Ectodermal cell (in vitro differentiated cells): ENCODE measurements at regions not wholly inside any gene's neighbourhood (a gene's known extent, or its start where the extent isn't known, plus 50 kb on each side); places are given as distances from the start of the nearest gene placed in this dataset.

Experiments used
- H3K27ac ChIP-seq: 2 replicates; pipeline ENCODE4 v1.7.0; 2013; ENCODE audit warnings: mild to moderate bottlenecking, low read depth, low read length; ENCODE audit not compliant: insufficient read depth, poor library complexity, severe bottlenecking
- H3K27me3 ChIP-seq: 2 replicates; pipeline ENCODE4 v1.7.0; 2013; ENCODE audit warnings: mild to moderate bottlenecking, low read length; ENCODE audit not compliant: insufficient read depth, control insufficient read depth, poor library complexity, severe bottlenecking
- H3K36me3 ChIP-seq: one replicate; pipeline ENCODE4 v1.7.0; 2013; ENCODE audit warnings: low read length; ENCODE audit not compliant: control insufficient read depth, insufficient read depth
- H3K4me1 ChIP-seq: one replicate; pipeline ENCODE4 v1.7.0; 2013; ENCODE audit warnings: low read length; ENCODE audit not compliant: control insufficient read depth, insufficient read depth
- H3K4me3 ChIP-seq: 2 replicates; pipeline ENCODE4 v1.7.0; 2013; ENCODE audit warnings: low read depth, low read length, control low read depth; ENCODE audit not compliant: insufficient read depth
- H3K9me3 ChIP-seq: 2 replicates; pipeline ENCODE4 v1.7.0; 2013; ENCODE audit warnings: mild to moderate bottlenecking, low read length, moderate library complexity; ENCODE audit not compliant: control insufficient read depth
- WGBS, 2 experiments: methylation state at CpG; one replicate each; pipeline ENCODE4 v1.1.7; 2013; ENCODE audit warnings: missing lambda C conversion rate in 2 of 2; 5-methylcytosine and 5-hydroxymethylcytosine counted together

DNA sequence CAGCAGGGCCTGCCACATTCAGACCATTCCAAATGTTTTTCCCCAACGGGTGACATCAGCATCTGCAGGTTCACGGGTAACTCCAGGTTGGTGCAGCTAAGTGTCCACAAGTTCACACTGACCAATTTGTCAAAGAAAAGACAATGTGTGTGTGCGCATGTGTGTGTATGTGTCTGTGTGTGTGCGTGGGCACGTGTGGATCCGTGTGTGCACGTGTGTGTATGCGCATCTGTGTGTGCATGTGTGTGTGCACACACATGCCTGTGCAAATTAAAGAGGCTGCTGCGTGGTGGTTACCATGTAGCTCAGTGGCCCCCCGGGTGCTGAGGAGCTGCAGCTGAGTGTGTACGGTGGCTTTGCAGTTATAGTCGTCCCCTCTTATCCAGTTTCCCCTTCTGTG is 187.4 kb downstream of the TMEM18 start:
- H3K27ac ChIP-seq: no peak overlapping the region
- no peak overlapping the region for H3K4me3 ChIP-seq
- WGBS, 2 experiments: 93 to 97% methylated on average over 11 to 12 of the region's 12 CpGs

DNA sequence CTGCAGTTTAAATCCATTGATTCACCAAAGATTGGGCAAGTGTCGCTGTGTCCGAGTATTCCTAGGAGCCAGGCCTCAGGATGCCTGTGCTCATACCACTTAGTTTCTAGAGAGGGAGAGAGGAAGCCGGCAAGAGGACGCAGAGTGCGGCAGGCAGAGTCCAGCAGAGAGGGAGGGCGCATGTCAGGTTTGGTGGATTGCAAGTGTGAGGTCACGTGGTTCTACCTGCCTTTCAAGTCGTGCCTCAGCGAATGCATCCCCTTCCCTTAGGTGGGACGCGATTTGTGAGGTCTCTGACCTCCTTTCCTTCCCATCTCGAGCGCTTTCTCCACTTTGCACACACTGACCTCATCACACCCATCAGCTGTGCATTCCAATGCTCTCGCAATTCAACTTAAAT is 188.1 kb downstream of the TMEM18 start:
- H3K4me1 ChIP-seq: no peaks in the 10 kb centered on the region
- WGBS, 2 experiments: 91 to 92% methylated on average over 14 of the region's 14 CpGs
- no peak overlapping the region for H3K27ac ChIP-seq
- no peaks in the 10 kb centered on the region for H3K36me3 ChIP-seq
- H3K27me3 ChIP-seq: no peaks in the 10 kb centered on the region
- no peak overlapping the region for H3K4me3 ChIP-seq
- no peaks in the 10 kb centered on the region for H3K9me3 ChIP-seq

More for the DNA sequence above, 187.4 kb downstream of the TMEM18 start:
- Histone ChIP-seq H3K9me3 (no peaks in the 10 kb centered on the region), H3K27me3 (no peaks in the 10 kb centered on the region), H3K36me3 (no peaks in the 10 kb centered on the region), H3K4me1 (no peaks in the 10 kb centered on the region)

DNA sequence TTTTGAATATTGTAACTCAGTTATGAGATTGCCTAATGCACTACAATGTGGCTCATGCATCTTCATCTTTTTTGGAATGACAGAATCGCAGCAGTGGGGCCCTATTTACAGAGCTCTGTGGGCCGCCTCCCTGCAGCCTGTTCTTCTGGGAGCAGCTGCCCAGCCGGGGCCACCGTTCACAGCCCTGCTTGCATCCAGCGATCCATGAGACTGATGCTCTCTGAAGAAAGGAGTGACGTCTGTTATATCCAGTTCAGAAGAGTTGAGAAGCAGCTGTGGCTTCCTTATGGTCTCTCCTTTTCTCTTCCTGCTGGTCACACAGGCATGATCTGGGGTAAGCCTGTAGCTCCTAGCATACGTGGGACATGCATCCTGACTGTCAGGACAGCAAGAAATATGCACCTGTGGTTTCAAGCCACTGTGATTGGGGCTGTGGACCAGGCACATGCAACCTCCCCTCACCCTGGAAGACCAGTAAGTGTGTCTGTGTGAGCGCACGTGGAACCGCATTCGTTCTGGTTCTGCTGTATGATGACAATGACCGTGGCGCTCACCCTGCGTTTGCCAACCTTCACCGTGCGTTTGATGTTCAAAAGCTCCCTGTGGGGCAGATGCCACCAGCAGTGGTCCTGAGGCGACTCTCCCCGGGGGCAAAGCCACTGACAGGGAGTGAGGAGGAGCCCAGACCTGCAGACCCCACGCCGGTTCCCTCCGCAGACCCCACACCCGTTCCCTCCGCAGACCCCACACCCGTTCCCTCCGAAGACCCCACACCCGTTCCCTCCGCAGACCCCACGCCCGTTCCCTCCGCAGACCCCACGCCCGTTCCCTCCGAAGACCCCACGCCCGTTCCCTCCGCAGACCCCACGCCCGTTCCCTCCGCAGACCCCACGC is 189.8 kb downstream of the TMEM18 start:
- Histone ChIP-seq H3K27me3 (no peaks in the 10 kb centered on the region), H3K4me3 (no peak overlapping the region), H3K27ac (no peak overlapping the region), H3K9me3 (no peaks in the 10 kb centered on the region), H3K4me1 (no peaks in the 10 kb centered on the region), H3K36me3 (no peaks in the 10 kb centered on the region)
- WGBS, 2 experiments: 91 to 94% methylated on average over 28 to 32 of the region's 40 CpGs

DNA sequence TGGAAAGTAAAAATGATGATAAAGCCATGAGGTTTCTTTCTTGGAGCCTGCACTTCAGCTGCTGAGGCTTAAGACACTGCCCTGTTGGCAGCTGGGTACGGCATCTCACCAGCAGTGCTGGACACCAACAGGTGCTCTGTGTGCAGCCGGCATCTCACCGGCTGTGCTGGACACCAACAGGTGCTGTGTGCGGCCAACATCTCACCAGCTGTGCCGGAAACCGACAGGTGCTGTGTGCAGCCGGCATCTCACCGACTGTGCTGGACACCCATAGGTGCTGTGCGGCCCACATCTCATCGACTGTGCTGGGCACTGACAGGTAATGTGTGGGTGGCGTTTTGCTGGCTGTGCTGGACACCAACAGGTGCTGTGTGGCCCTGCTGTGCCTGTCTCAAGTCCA is 190.8 kb downstream of the TMEM18 start:
- no peaks in the 10 kb centered on the region for H3K9me3 ChIP-seq
- H3K4me1 ChIP-seq: no peaks in the 10 kb centered on the region
- no peaks in the 10 kb centered on the region for H3K36me3 ChIP-seq
- H3K27me3 ChIP-seq: no peaks in the 10 kb centered on the region
- H3K27ac ChIP-seq: no peak overlapping the region
- no peak overlapping the region for H3K4me3 ChIP-seq
- 94 to 96% methylated on average over 11 of the region's 11 CpGs for WGBS, 2 experiments

DNA sequence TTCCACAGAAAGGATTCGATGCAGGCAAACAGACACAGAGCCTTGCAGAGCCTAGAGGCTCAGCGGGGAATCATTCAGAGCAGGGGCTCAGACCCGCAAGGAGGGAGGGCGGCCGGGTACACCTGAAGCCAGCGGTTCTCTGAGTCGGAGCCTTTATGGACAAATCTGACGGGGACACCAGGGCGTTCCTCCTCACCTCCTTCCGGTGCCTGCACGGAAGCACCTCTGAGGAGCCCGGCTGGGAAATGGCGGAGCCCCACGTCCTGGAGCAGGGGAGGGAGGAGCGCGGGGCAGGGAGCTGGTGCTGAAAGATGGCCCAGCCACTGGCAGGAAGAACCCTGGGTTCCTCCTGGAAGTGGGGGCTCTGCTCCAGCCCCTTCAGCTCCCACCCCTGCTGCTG is 193.5 kb upstream of the ALKAL2 start:
- no peaks in the 10 kb centered on the region for H3K27me3 ChIP-seq
- 82 to 89% methylated on average over 16 of the region's 16 CpGs for WGBS, 2 experiments
- H3K4me3 ChIP-seq: no peak overlapping the region
- H3K4me1 ChIP-seq: peaks cover 6% of the 10 kb centered on the region
- H3K9me3 ChIP-seq: no peaks in the 10 kb centered on the region
- no peaks in the 10 kb centered on the region for H3K36me3 ChIP-seq
- H3K27ac ChIP-seq: no peak overlapping the region

DNA sequence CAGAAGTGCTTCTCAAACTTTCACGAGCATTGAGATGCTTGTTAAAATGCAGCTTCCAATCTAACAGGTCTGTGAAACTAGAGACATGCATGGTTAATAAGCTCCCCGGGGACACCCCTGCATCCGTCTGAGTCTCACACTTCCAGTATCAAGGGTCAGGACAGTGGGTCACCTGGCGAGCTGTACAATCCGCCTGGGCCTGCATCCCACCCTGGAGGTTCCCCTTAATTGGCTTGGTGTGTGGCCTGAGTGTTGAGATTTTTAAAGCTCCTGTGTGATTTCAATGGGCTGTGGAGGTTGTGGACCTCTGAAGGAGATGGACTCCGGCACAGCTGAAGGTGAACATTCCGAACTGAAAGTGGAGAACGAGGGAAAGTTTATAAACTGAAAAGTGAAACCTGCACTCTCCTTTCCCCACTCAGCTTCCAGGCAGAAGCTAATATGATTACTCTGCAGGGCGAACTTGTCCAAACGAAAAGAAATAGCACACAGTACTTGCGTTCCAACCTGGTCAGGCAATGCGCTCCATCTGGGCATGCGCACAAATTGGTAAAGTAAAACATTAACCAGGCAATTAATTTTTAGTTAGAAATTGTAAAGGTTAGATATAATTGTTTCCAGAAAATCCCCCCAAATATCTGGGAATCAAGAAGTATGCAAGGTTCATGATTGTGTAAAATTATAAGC is 191.7 kb upstream of the ALKAL2 start:
- Histone ChIP-seq H3K36me3 (no peaks in the 10 kb centered on the region), H3K4me3 (no peak overlapping the region), H3K27me3 (no peaks in the 10 kb centered on the region), H3K27ac (no peak overlapping the region), H3K9me3 (no peaks in the 10 kb centered on the region), H3K4me1 (peaks cover 6% of the 10 kb centered on the region)
- 91 to 93% methylated on average over 13 of the region's 13 CpGs for WGBS, 2 experiments

DNA sequence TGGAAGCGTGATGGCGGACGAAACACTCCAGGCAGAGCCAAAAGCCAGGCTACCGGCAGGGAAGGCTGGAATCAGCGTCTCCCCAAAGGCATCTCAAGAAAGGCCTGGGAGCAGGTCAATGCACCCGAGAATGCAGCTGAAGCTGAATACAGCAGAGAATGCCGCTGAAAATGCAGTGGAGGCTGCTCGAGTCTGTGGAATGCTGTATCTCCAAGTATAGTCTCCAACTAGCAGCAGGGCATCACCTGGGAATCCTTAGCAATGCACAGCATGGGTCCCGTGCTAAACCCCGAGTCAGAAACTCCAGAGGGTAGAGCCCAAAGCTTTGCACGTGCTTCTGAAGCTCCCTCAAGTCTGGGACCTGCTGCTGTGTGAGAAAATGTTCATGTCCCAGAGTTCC is 191.1 kb upstream of the ALKAL2 start:
- WGBS, 2 experiments: 59% methylated on average over 11 of the region's 11 CpGs
- no peaks in the 10 kb centered on the region for H3K9me3 ChIP-seq
- no peaks in the 10 kb centered on the region for H3K27me3 ChIP-seq
- no peak overlapping the region for H3K4me3 ChIP-seq
- no peaks in the 10 kb centered on the region for H3K36me3 ChIP-seq
- H3K4me1 ChIP-seq: peaks cover 6% of the 10 kb centered on the region
- no peak overlapping the region for H3K27ac ChIP-seq

DNA sequence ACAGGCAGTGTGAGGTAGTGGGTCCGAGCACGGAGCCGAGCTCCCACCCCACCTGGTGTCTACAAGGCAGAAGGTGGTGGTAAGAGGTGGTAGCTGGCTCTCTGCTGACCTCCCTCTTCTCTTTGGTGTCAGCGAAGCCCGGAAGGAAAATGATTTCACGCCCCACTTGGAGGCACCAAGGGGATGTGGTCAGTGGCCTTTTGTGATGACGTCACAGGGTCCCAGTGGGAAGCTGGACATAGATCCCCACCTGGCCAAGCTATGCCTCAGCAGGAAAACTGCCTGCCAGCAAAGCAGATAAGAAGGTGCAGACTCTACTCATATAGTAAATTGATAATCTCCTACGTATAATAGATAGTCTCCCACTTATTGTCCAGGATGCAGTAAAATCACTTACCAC is 183.7 kb upstream of the ALKAL2 start:
- Histone ChIP-seq H3K9me3 (no peaks in the 10 kb centered on the region), H3K36me3 (no peaks in the 10 kb centered on the region), H3K4me1 (no peaks in the 10 kb centered on the region), H3K27me3 (peaks cover 25% of the 10 kb centered on the region), H3K27ac (no peak overlapping the region), H3K4me3 (no peak overlapping the region)
- 91 to 95% methylated on average over 7 to 8 of the region's 8 CpGs for WGBS, 2 experiments

DNA sequence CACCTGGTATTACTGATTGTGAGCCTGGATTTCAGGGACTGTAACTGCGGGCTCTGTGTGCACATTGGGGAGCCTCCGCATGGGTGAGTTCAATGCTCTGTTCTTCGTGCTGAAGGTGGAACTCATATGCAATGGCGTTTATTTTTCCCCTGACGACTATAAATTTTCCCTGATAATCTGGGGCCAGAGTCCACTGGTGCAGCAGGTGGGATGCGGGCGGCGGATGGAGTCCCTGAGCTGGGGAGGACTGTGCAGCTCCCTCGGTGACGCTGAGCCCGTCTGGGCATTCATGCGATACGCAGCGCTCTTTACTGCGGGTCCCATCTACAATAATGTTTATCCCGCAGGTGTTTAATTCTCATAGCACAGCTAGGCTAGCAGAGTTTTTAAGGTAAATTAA is 181.6 kb upstream of the ALKAL2 start:
- Histone ChIP-seq H3K4me1 (no peaks in the 10 kb centered on the region), H3K27ac (no peak overlapping the region)

DNA sequence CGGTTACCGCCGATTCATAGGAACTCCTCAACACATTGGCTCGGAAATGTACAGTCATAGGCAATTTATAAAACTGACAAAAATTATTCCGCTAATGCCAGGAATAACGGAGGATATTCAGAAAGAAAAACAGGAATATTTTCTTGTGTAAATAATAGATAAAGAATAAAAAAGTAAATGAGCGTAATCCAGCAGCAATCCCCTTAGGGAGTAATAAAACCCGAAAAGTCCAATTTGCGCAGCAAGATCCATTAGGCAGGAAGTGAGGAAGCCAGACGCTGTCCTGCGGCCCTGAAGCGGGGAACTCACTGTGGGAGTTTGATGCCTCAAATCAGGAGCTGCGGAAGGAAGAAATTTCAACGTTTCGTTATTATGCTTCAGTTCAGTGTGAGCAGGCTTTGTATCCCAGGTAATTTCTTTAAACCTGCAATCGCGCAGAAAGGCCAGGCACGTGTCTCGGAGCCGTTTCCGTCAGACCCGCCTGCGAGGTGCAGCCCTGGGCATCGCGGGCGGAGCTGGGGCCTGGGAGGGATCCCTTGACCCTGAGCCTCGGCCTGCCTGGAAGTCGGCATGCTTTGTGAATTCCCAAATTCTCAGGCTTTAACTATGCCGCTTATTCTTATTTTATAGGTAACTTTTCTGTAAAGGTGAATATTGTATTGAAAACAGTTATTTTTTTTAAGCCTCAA is 180.9 kb upstream of the ALKAL2 start:
- WGBS, 2 experiments: 86 to 88% methylated on average over 28 to 29 of the region's 29 CpGs
- Histone ChIP-seq H3K9me3 (no peaks in the 10 kb centered on the region), H3K27me3 (peaks cover 25% of the 10 kb centered on the region), H3K36me3 (no peaks in the 10 kb centered on the region), H3K4me3 (peak overlapping the region; percentile 34), H3K27ac (no peak overlapping the region), H3K4me1 (no peaks in the 10 kb centered on the region)

More for the DNA sequence above, 181.6 kb upstream of the ALKAL2 start:
- no peak overlapping the region for H3K4me3 ChIP-seq
- H3K36me3 ChIP-seq: no peaks in the 10 kb centered on the region
- H3K27me3 ChIP-seq: peaks cover 25% of the 10 kb centered on the region
- no peaks in the 10 kb centered on the region for H3K9me3 ChIP-seq
- WGBS, 2 experiments: 95 to 97% methylated on average over 16 of the region's 16 CpGs
